ENCODE measurements at regions not wholly inside any gene's neighbourhood (a gene's known extent, or its start where the extent isn't known, plus 50 kb on each side); places are given as distances from the start of the nearest gene placed in this dataset.

DNA sequence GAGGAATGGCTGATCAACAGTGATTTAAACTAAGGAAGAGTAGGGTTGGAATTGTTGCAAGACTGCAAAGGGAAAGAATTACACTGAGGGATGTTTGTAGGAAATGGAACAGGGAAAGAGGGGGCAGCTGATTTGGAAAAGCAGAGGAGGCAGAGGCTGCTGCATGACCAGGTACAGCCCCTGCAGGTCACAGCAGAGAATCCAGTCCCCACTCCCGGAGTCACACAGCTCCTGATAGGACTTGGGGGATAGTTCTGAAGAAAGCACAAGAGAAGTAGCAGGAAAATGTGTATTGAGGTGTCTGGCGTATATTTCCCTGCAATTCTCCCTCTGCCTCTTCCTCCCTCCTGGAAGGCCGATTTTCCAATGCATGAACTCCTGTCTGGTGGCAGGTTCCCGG, 92.5 kb upstream of the PDE10A start:
- TF ChIP-seq EZH2phosphoT487 (conservative IDR thresholded peaks at IDR 0.05; ENCODE audit: low read length) = no peak
- TF ChIP-seq, protein P1, sequence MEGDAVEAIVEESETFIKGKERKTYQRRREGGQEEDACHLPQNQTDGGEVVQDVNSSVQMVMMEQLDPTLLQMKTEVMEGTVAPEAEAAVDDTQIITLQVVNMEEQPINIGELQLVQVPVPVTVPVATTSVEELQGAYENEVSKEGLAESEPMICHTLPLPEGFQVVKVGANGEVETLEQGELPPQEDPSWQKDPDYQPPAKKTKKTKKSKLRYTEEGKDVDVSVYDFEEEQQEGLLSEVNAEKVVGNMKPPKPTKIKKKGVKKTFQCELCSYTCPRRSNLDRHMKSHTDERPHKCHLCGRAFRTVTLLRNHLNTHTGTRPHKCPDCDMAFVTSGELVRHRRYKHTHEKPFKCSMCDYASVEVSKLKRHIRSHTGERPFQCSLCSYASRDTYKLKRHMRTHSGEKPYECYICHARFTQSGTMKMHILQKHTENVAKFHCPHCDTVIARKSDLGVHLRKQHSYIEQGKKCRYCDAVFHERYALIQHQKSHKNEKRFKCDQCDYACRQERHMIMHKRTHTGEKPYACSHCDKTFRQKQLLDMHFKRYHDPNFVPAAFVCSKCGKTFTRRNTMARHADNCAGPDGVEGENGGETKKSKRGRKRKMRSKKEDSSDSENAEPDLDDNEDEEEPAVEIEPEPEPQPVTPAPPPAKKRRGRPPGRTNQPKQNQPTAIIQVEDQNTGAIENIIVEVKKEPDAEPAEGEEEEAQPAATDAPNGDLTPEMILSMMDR (IDR thresholded peaks at IDR 0.05; ENCODE audit: insufficient read depth, low read length, poor library complexity, severe bottlenecking) = no peak
- Histone ChIP-seq H3K36me3 (ENCODE audit: low read length) (no peaks in the 10 kb centered on the region), H3K4me3 (ENCODE audit: insufficient read depth, low read length, poor library complexity, severe bottlenecking) (no peak overlapping the region), H3K9ac (ENCODE audit: low read length) (no peak overlapping the region), H3K9me2 (replicated peaks; ENCODE audit: insufficient read depth, low read length) (no peaks in the 10 kb centered on the region), H3K4me2 (ENCODE audit: low read depth, low read length, poor library complexity, severe bottlenecking) (no peak overlapping the region), H4K20me1 (ENCODE audit: low read depth, low read length) (no peaks in the 10 kb centered on the region), H3K9me3 (ENCODE audit: insufficient read depth, low read length) (no peaks in the 10 kb centered on the region), H3F3A (ENCODE audit: insufficient read depth) (no peaks in the 10 kb centered on the region), H3K79me2 (ENCODE audit: insufficient read depth, low read length) (no peaks in the 10 kb centered on the region), H3K27me3 (ENCODE audit: low read length) (no peaks in the 10 kb centered on the region), H2AFZ (ENCODE audit: low read depth, low read length, severe bottlenecking) (no peak overlapping the region), H3K27ac (ENCODE audit: low read depth, low read length) (no peak overlapping the region)

DNA sequence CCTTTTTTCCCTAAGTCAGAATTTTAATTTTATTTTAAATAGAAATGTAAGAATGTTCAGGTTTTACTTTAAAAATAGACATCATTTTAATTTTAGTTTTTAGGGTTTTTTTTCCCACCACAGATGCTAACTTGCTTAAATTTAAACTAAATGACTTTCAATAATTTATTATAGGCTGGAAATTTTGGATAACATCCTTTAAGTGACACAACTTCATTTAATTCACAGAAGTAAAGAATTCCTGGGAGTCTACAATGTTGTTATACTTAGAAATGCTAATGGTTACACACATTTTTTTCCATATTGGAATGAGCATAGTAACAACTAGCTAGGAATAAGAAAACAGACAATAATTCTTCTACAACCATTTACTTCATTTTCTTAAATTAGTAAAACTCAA, 90.5 kb upstream of the PDE10A start:
- no peaks in the 10 kb centered on the region for H3K9me3 ChIP-seq (ENCODE audit: insufficient read depth, low read length)
- H3K36me3 ChIP-seq (ENCODE audit: low read length) = no peaks in the 10 kb centered on the region
- H3K9me2 ChIP-seq (replicated peaks; ENCODE audit: insufficient read depth, low read length) = no peaks in the 10 kb centered on the region
- H2AFZ ChIP-seq (ENCODE audit: low read depth, low read length, severe bottlenecking) = no peak overlapping the region
- H3K4me3 ChIP-seq (ENCODE audit: insufficient read depth, low read length, poor library complexity, severe bottlenecking) = no peak overlapping the region
- H3K27me3 ChIP-seq (ENCODE audit: low read length) = no peaks in the 10 kb centered on the region
- no peak overlapping the region for H3K27ac ChIP-seq (ENCODE audit: low read depth, low read length)
- no peak overlapping the region for H3K4me2 ChIP-seq (ENCODE audit: low read depth, low read length, poor library complexity, severe bottlenecking)
- no peaks in the 10 kb centered on the region for H4K20me1 ChIP-seq (ENCODE audit: low read depth, low read length)
- no peaks in the 10 kb centered on the region for H3F3A ChIP-seq (ENCODE audit: insufficient read depth)
- no peak overlapping the region for H3K9ac ChIP-seq (ENCODE audit: low read length)
- no peak for TF ChIP-seq EZH2phosphoT487 (conservative IDR thresholded peaks at IDR 0.05; ENCODE audit: low read length)
- TF ChIP-seq, protein P1 (IDR thresholded peaks at IDR 0.05; ENCODE audit: insufficient read depth, low read length, poor library complexity, severe bottlenecking) = no peak
- H3K79me2 ChIP-seq (ENCODE audit: insufficient read depth, low read length) = no peaks in the 10 kb centered on the region

DNA sequence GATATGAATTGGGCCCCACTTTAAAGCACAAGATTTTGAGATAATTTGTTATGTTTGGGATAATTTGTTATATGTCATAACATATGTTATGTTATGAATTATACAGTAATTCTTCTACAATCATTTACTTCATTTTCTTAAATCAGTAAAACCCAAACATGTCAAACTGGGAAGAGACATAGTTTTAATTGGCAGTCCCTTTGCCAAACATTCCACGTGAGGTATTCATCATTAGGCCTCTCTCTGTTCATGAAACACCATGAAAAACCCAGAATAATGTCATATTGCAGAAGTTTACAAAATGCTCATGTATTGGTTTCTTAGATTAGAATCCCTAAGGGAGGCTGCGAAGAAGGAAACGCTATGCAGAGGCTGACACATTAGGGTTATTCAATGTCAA, 89.4 kb upstream of the PDE10A start:
- TF ChIP-seq EZH2phosphoT487 (conservative IDR thresholded peaks at IDR 0.05; ENCODE audit: low read length) = no peak
- TF ChIP-seq, protein P1 (IDR thresholded peaks at IDR 0.05; ENCODE audit: insufficient read depth, low read length, poor library complexity, severe bottlenecking) = no peak
- no peak overlapping the region for H3K27ac ChIP-seq (ENCODE audit: low read depth, low read length)
- H3K9me2 ChIP-seq (replicated peaks; ENCODE audit: insufficient read depth, low read length) = no peaks in the 10 kb centered on the region
- H3K36me3 ChIP-seq (ENCODE audit: low read length) = no peaks in the 10 kb centered on the region
- no peaks in the 10 kb centered on the region for H3K9me3 ChIP-seq (ENCODE audit: insufficient read depth, low read length)
- H2AFZ ChIP-seq (ENCODE audit: low read depth, low read length, severe bottlenecking) = no peak overlapping the region
- H3K27me3 ChIP-seq (ENCODE audit: low read length) = no peaks in the 10 kb centered on the region
- H3K4me2 ChIP-seq (ENCODE audit: low read depth, low read length, poor library complexity, severe bottlenecking) = no peak overlapping the region
- H4K20me1 ChIP-seq (ENCODE audit: low read depth, low read length) = no peaks in the 10 kb centered on the region
- no peaks in the 10 kb centered on the region for H3F3A ChIP-seq (ENCODE audit: insufficient read depth)
- H3K9ac ChIP-seq (ENCODE audit: low read length) = no peak overlapping the region
- H3K79me2 ChIP-seq (ENCODE audit: insufficient read depth, low read length) = no peaks in the 10 kb centered on the region
- no peak overlapping the region for H3K4me3 ChIP-seq (ENCODE audit: insufficient read depth, low read length, poor library complexity, severe bottlenecking)

DNA sequence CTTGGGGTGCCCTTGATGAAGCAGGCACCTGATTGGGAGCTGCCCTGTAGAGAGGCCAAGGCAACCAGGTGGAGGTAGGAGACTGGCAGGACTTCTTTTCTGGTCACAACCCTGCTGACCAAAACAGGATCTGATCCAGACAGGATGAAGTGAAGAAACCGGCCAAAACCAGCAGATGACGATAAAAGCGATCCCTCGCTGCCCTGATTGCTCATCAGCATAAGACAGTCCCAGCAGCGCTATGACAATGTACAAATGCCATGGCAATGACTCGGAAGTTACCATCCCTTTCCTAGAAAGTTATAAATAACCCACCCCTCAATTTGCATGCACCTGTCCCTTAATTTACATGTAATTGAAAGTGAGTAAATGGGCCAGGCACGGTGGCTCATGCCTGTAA, 88.4 kb upstream of the PDE10A start:
- Histone ChIP-seq H3K79me2 (ENCODE audit: insufficient read depth, low read length) (no peaks in the 10 kb centered on the region), H3K9me3 (ENCODE audit: insufficient read depth, low read length) (no peaks in the 10 kb centered on the region), H3K27ac (ENCODE audit: low read depth, low read length) (no peak overlapping the region), H3K4me2 (ENCODE audit: low read depth, low read length, poor library complexity, severe bottlenecking) (no peak overlapping the region), H3K4me3 (ENCODE audit: insufficient read depth, low read length, poor library complexity, severe bottlenecking) (no peak overlapping the region), H3K9me2 (replicated peaks; ENCODE audit: insufficient read depth, low read length) (no peaks in the 10 kb centered on the region), H3K9ac (ENCODE audit: low read length) (no peak overlapping the region), H3F3A (ENCODE audit: insufficient read depth) (no peaks in the 10 kb centered on the region), H2AFZ (ENCODE audit: low read depth, low read length, severe bottlenecking) (no peak overlapping the region), H3K27me3 (ENCODE audit: low read length) (no peaks in the 10 kb centered on the region), H3K36me3 (ENCODE audit: low read length) (no peaks in the 10 kb centered on the region), H4K20me1 (ENCODE audit: low read depth, low read length) (no peaks in the 10 kb centered on the region)
- TF ChIP-seq, protein P1 (IDR thresholded peaks at IDR 0.05; ENCODE audit: insufficient read depth, low read length, poor library complexity, severe bottlenecking) = no peak
- TF ChIP-seq EZH2phosphoT487 (conservative IDR thresholded peaks at IDR 0.05; ENCODE audit: low read length) = no peak

Measured in SU-DHL-6 (cell line).